ENCODE measurements at regions not wholly inside any gene's neighbourhood (a gene's known extent, or its start where the extent isn't known, plus 50 kb on each side); places are given as distances from the start of the nearest gene placed in this dataset.
"Not testable (repeated sequence)": the region's sequence is repeated elsewhere in the genome, so short reads cannot be mapped to it uniquely, and the experiment has no call there.

DNA sequence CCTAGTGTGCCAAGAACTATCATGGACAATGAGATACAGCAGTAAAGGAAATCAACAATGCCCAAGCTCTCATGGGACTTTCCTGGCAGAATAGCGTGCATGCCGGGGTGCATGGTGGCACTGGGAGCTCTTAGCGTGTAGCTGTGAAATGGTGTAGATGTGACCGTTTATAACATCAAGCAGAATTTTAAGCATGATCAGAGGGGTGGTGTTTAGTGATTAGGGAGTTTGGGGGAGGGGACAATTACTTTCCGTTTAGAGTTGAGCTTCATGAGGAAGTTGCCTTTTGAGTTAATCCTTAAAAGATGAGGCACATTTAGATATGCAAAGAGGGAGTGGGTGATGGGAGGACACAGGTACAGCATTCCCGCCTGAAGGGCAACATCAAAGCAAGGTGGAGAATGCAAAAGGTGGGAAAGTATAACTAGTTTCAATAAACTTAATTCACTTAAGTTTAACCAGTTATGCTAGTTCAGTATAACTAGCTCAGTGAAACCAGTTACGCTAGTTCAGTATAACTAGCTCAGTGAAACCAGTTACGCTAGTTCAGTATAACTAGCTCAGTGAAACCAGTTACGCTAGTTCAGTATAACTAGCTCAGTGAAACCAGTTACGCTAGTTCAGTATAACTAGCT lies 661.6 kb downstream of the QKI start:
- Mint-ChIP-seq H3K36me3 (ENCODE audit: low read depth) (no peaks in the 10 kb centered on the region), H3K9me3 (peaks cover 7% of the 10 kb centered on the region), H3K4me1 (no peaks in the 10 kb centered on the region), H3K27ac (no peak overlapping the region), H3K4me3 (no peak overlapping the region), H3K27me3 (peaks cover 5% of the 10 kb centered on the region)
- no peak for ATAC-seq (replicated peaks)

DNA sequence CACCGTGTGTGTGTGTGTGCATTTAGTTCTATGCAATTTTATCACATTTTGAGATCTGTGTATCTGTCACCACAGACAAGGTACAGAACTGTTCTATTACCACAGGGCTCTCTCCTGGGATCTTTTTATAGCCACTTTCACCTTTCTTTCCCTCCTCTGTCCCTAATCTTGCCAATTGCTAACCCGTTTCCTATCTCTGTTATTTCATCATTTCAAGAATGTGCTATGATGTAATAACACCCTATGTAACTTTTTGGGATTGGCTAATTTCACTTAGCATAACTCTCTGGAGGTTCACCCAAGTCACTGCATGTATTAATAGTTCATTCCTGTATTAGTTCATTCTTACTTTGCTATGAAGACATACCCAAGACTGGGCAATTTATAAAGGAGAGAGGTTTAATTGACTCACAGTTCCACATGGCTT lies 657.7 kb downstream of the QKI start:
- Mint-ChIP-seq H3K4me1 (no peaks in the 10 kb centered on the region), H3K27me3 (no peaks in the 10 kb centered on the region), H3K36me3 (ENCODE audit: low read depth) (no peaks in the 10 kb centered on the region), H3K27ac (no peak overlapping the region), H3K4me3 (no peak overlapping the region), H3K9me3 (peaks cover 7% of the 10 kb centered on the region)
- no peak for ATAC-seq (replicated peaks)

GRCh38 chr6:164069350-164069990 lies 655.0 kb downstream of the QKI start:
- Mint-ChIP-seq H3K4me1 (no peaks in the 10 kb centered on the region), H3K4me3 (no peak overlapping the region), H3K27me3 (no peaks in the 10 kb centered on the region), H3K27ac (no peak overlapping the region), H3K36me3 (ENCODE audit: low read depth) (no peaks in the 10 kb centered on the region), H3K9me3 (peaks cover 3% of the 10 kb centered on the region)
- no peak for ATAC-seq (replicated peaks)

DNA sequence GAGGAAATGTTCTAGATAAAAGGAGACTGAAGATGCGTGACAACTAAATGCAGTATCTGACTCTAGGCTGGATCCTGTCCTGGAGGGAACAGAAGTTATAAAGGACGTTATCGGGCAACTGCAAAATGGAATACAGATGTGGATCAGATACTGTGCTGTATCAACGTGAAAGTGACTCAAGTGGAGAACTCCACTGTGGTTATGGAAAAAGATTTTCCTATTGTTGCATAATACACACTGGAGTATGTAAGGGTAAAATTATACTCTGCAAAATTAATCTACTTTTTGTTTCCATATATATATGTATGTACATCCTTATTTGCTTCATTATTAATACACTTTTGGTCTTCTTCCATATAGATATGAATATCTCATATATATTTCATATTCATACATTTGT lies 654.0 kb downstream of the QKI start:
- Mint-ChIP-seq H3K4me1 (no peaks in the 10 kb centered on the region), H3K27ac (no peak overlapping the region), H3K9me3 (peaks cover 3% of the 10 kb centered on the region), H3K27me3 (no peaks in the 10 kb centered on the region), H3K36me3 (ENCODE audit: low read depth) (no peaks in the 10 kb centered on the region), H3K4me3 (no peak overlapping the region)
- ATAC-seq (replicated peaks), result no peak

DNA sequence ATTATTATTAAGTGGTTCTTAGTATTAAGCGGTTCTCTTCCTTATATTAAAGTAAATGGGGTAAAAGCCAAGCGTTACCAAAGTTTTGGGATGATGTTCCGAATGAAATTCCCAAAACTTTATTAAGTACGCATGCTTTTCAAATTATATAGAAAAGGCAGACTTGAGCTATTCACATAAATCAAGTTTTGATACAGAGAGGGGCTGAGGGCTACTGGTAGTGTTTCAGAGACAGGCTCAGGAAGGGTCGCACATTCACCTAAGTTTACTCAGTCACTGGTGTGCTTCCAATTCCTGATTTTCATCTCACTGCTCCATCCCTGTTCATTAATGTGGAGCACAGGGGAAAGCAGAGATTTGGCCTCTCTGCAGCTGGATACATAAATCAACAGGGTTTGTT lies 652.2 kb downstream of the QKI start:
- Mint-ChIP-seq H3K27me3 (peaks cover 6% of the 10 kb centered on the region), H3K27ac (no peak overlapping the region), H3K4me3 (no peak overlapping the region), H3K9me3 (no peaks in the 10 kb centered on the region), H3K4me1 (no peaks in the 10 kb centered on the region), H3K36me3 (ENCODE audit: low read depth) (no peaks in the 10 kb centered on the region)
- ATAC-seq (replicated peaks), result no peak

GRCh38 chr6:164066335-164066734 lies 651.8 kb downstream of the QKI start:
- Mint-ChIP-seq H3K27me3 (peaks cover 6% of the 10 kb centered on the region), H3K27ac (no peak overlapping the region), H3K36me3 (ENCODE audit: low read depth) (no peaks in the 10 kb centered on the region), H3K9me3 (no peaks in the 10 kb centered on the region), H3K4me1 (no peaks in the 10 kb centered on the region), H3K4me3 (no peak overlapping the region)
- no peak for ATAC-seq (replicated peaks)

- Mint-ChIP-seq H3K36me3 (ENCODE audit: low read depth) (no peaks in the 10 kb centered on the region), H3K4me1 (no peaks in the 10 kb centered on the region), H3K27ac (no peak overlapping the region)
These were observed 648.8 kb downstream of the QKI start for GRCh38 chr6:164063346-164063745.

GRCh38 chr6:164062872-164063271 lies 648.4 kb downstream of the QKI start:
- no peak for ATAC-seq (replicated peaks)
- no peaks in the 10 kb centered on the region for H3K4me1 Mint-ChIP-seq
- peaks cover 6% of the 10 kb centered on the region for H3K27me3 Mint-ChIP-seq
- no peaks in the 10 kb centered on the region for H3K36me3 Mint-ChIP-seq (ENCODE audit: low read depth)
- H3K9me3 Mint-ChIP-seq, result no peaks in the 10 kb centered on the region
- no peak overlapping the region for H3K4me3 Mint-ChIP-seq
- no peak overlapping the region for H3K27ac Mint-ChIP-seq

More at GRCh38 chr6:164063346-164063745, 648.8 kb downstream of the QKI start:
- H3K4me3 Mint-ChIP-seq, result no peak overlapping the region
- ATAC-seq (replicated peaks), result no peak
- H3K27me3 Mint-ChIP-seq, result peaks cover 6% of the 10 kb centered on the region
- no peaks in the 10 kb centered on the region for H3K9me3 Mint-ChIP-seq

DNA sequence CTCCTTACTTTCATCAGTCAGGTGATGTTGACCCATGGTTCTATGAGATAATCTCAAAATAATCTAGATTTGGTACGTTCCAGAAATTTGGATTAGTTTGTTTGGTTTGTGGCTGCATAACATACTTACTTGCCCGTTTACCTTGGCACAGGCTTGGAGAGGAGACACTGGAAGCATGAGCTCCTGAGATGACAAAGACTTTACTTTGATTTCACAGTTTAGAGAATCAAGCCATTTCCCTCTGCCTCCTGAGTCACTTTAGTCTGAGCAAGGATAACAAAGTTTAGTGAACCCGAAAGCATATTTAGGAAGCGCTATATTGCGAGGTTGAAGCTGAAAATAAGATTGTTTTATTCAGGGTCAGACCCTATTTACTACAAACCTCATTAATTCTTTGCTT lies 643.4 kb downstream of the QKI start:
- ATAC-seq (replicated peaks), result no peak
- H3K36me3 Mint-ChIP-seq (ENCODE audit: low read depth), result no peaks in the 10 kb centered on the region
- H3K27ac Mint-ChIP-seq, result no peak overlapping the region
- H3K4me3 Mint-ChIP-seq, result no peak overlapping the region
- H3K4me1 Mint-ChIP-seq, result no peaks in the 10 kb centered on the region
- H3K9me3 Mint-ChIP-seq, result no peaks in the 10 kb centered on the region
- peaks cover under 1% of the 10 kb centered on the region for H3K27me3 Mint-ChIP-seq

DNA sequence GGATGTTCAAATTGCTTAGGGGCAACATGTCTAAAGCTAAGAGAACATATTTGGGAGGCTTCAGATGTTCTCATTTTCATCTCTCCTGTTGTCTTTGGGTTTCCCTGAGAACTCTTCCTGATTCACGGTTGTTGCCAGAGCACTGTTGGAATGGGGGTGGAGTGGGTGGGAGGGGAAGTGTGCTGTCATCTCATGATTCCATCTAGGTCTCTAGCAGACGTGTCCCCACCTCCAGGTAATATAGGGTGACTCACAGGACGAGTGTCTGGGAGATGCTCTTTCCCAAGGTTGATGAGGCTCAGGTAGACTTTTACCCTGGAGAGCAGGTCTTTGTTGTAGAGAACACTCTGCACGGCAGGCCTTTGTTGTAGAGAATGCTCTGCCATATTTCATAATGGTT lies 636.9 kb downstream of the QKI start:
- Mint-ChIP-seq H3K27me3 (peaks cover 9% of the 10 kb centered on the region), H3K36me3 (ENCODE audit: low read depth) (no peaks in the 10 kb centered on the region), H3K27ac (no peak overlapping the region), H3K4me1 (no peaks in the 10 kb centered on the region), H3K9me3 (no peaks in the 10 kb centered on the region), H3K4me3 (no peak overlapping the region)
- ATAC-seq (replicated peaks), result no peak

DNA sequence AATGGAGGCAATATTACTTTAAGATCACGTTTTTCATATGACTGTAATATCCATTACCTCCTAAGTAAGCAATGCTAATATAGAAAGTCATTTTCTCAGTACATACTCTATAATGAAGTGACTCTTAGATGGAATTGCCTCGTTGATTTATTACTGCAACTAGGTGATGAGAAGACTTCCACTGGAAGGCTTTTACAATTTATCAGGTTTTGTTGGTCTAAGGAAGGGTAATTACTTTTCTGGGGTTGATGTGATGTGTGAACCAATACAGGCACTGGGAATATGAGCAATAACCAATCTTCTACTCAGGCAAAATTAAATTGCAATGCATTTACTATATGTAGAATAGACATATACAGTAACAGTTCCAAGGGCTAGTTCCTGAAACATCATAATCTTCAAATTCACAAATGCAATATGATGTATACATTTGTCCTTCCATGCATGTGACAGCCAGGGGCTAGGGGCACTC lies 635.0 kb downstream of the QKI start:
- no peak overlapping the region for H3K27ac Mint-ChIP-seq
- ATAC-seq (replicated peaks), result no peak
- no peak overlapping the region for H3K4me3 Mint-ChIP-seq
- no peaks in the 10 kb centered on the region for H3K4me1 Mint-ChIP-seq
- no peaks in the 10 kb centered on the region for H3K36me3 Mint-ChIP-seq (ENCODE audit: low read depth)
- H3K9me3 Mint-ChIP-seq, result no peaks in the 10 kb centered on the region
- H3K27me3 Mint-ChIP-seq, result peaks cover 9% of the 10 kb centered on the region

- Mint-ChIP-seq H3K27ac (no peak overlapping the region), H3K27me3 (peaks cover 9% of the 10 kb centered on the region), H3K9me3 (no peaks in the 10 kb centered on the region), H3K36me3 (ENCODE audit: low read depth) (no peaks in the 10 kb centered on the region), H3K4me3 (no peak overlapping the region), H3K4me1 (no peaks in the 10 kb centered on the region)
- no peak for ATAC-seq (replicated peaks)
These were observed 634.5 kb downstream of the QKI start for GRCh38 chr6:164048840-164049516.

DNA sequence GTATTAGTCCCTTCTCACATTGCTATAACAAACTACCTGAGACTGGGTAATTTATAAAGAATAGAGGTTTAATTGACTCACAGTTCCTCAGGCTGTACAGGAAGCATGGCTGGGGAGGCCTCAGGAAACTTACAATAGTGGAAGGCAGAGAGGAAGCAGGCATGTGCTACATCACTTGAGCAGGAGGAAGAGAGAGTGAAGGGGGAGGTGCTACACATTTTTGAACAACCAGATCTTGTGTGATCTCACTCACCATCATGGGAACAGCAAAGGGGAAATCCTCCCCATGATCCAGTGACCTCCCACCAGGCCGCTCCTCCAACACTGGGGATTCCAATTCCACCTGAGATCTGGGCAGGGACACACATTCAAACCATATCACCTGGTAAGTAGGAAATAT lies 630.6 kb downstream of the QKI start:
- ATAC-seq (replicated peaks), result no peak
- Mint-ChIP-seq H3K4me3 (no peak overlapping the region), H3K27me3 (peaks cover 8% of the 10 kb centered on the region)

GRCh38 chr6:164043656-164044055 lies 629.1 kb downstream of the QKI start:
- H3K27ac Mint-ChIP-seq; ATAC-seq (replicated peaks); H3K9me3 Mint-ChIP-seq; H3K4me3 Mint-ChIP-seq; H3K36me3 Mint-ChIP-seq (ENCODE audit: low read depth); H3K27me3 Mint-ChIP-seq; H3K4me1 Mint-ChIP-seq: not testable (repeated sequence)

More for the DNA sequence above, 630.6 kb downstream of the QKI start:
- H3K36me3 Mint-ChIP-seq (ENCODE audit: low read depth), result no peaks in the 10 kb centered on the region
- H3K27ac Mint-ChIP-seq, result no peak overlapping the region
- H3K4me1 Mint-ChIP-seq, result no peaks in the 10 kb centered on the region
- peaks cover 5% of the 10 kb centered on the region for H3K9me3 Mint-ChIP-seq

DNA sequence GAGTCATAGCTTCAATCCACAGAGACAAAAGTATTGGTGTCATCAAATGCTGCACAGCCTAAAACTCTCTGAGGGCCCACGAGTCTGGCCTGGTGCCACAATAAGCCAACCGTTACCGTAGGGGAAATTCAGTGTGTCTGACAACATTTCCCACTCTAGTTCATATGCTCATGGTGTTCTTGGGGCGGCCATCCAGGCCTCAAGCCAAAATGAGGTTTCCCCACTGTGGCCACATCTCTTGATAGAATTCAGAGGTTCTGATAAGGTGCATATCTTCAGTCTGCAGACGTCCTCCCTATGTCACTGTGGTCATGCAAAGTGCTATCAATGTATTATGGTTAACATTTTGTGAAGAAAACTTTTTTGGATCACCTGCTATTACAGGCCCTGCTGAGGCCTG lies 627.7 kb downstream of the QKI start:
- no peak overlapping the region for H3K4me3 Mint-ChIP-seq

More for the DNA sequence above, 627.7 kb downstream of the QKI start:
- no peak overlapping the region for H3K27ac Mint-ChIP-seq
- no peaks in the 10 kb centered on the region for H3K4me1 Mint-ChIP-seq
- H3K9me3 Mint-ChIP-seq, result peaks cover 5% of the 10 kb centered on the region
- H3K36me3 Mint-ChIP-seq (ENCODE audit: low read depth), result no peaks in the 10 kb centered on the region
- ATAC-seq (replicated peaks), result no peak
- peaks cover 5% of the 10 kb centered on the region for H3K27me3 Mint-ChIP-seq
